ENCODE measurements at regions not wholly inside any gene's neighbourhood (a gene's known extent, or its start where the extent isn't known, plus 50 kb on each side); places are given as distances from the start of the nearest gene placed in this dataset.

- H3K27me3 ChIP-seq (ENCODE audit: control insufficient read depth, insufficient read depth, low read length), result no peaks in the 10 kb centered on the region
- Mint-ChIP-seq H3K4me1 (no peaks in the 10 kb centered on the region), H3K36me3 (no peaks in the 10 kb centered on the region), H3K27me3 (no peaks in the 10 kb centered on the region), H3K27ac (no peak overlapping the region), H3K9me3 (peaks cover 0 to 30% (median 5%) of the 10 kb centered on the region in 7 donors), H3K4me3 (no peak overlapping the region)
- H3K4me1 ChIP-seq (ENCODE audit: control insufficient read depth, insufficient read depth, low read length, poor library complexity, severe bottlenecking), result no peaks in the 10 kb centered on the region
- no peak overlapping the region for H3K4me3 ChIP-seq (ENCODE audit: low read depth, low read length)
- no peaks in the 10 kb centered on the region for H3K36me3 ChIP-seq (ENCODE audit: control insufficient read depth, insufficient read depth, low read length)
- DNase-seq (no peak), ATAC-seq (ENCODE audit: low read depth in 2 of 2) (no peak)
- peaks cover 4 to 99% of the 10 kb centered on the region in 2 experiments for H3K9me3 ChIP-seq (ENCODE audit: control insufficient read depth in 2 of 2, low read length in 2 of 2)
- H3K27ac ChIP-seq (ENCODE audit: insufficient read depth, low read length, poor library complexity, severe bottlenecking), result no peak overlapping the region
These were observed 373.0 kb downstream of the ALG10 start for GRCh38 chr12:34395056-34396005.

- Mint-ChIP-seq H3K4me3 (no peak overlapping the region), H3K9me3 (peaks cover 0 to 32% (median 7%) of the 10 kb centered on the region in 7 donors), H3K27me3 (no peaks in the 10 kb centered on the region), H3K27ac (no peak overlapping the region), H3K36me3 (no peaks in the 10 kb centered on the region), H3K4me1 (no peaks in the 10 kb centered on the region)
- H3K27me3 ChIP-seq (ENCODE audit: control insufficient read depth, insufficient read depth, low read length), result no peaks in the 10 kb centered on the region
- H3K4me3 ChIP-seq (ENCODE audit: low read depth, low read length), result no peak overlapping the region
- ATAC-seq (ENCODE audit: low read depth in 2 of 2) (no peak), DNase-seq (no peak)
- H3K27ac ChIP-seq (ENCODE audit: insufficient read depth, low read length, poor library complexity, severe bottlenecking), result no peak overlapping the region
- H3K36me3 ChIP-seq (ENCODE audit: control insufficient read depth, insufficient read depth, low read length), result no peaks in the 10 kb centered on the region
- no peaks in the 10 kb centered on the region for H3K4me1 ChIP-seq (ENCODE audit: control insufficient read depth, insufficient read depth, low read length, poor library complexity, severe bottlenecking)
- H3K9me3 ChIP-seq (ENCODE audit: control insufficient read depth in 2 of 2, low read length in 2 of 2), result peaks cover 4 to 99% of the 10 kb centered on the region in 2 experiments
These were observed 373.9 kb downstream of the ALG10 start for GRCh38 chr12:34396006-34396860.

GRCh38 chr12:34396861-34397590 lies 374.7 kb downstream of the ALG10 start:
- peaks cover 0 to 33% (median 7%) of the 10 kb centered on the region in 7 donors for H3K9me3 Mint-ChIP-seq
- Histone ChIP-seq H3K27ac (ENCODE audit: insufficient read depth, low read length, poor library complexity, severe bottlenecking) (no peak overlapping the region), H3K27me3 (ENCODE audit: control insufficient read depth, insufficient read depth, low read length) (no peaks in the 10 kb centered on the region), H3K36me3 (ENCODE audit: control insufficient read depth, insufficient read depth, low read length) (no peaks in the 10 kb centered on the region), H3K9me3 (ENCODE audit: control insufficient read depth in 2 of 2, low read length in 2 of 2) (peaks cover 4 to 99% of the 10 kb centered on the region in 2 experiments), H3K4me1 (ENCODE audit: control insufficient read depth, insufficient read depth, low read length, poor library complexity, severe bottlenecking) (no peaks in the 10 kb centered on the region), H3K4me3 (ENCODE audit: low read depth, low read length) (no peak overlapping the region)
- no peaks in the 10 kb centered on the region for H3K27me3 Mint-ChIP-seq
- ATAC-seq (ENCODE audit: low read depth in 2 of 2), result no peak
- DNase-seq, result no peak
- no peak overlapping the region for H3K27ac Mint-ChIP-seq
- H3K36me3 Mint-ChIP-seq, result no peaks in the 10 kb centered on the region
- no peaks in the 10 kb centered on the region for H3K4me1 Mint-ChIP-seq
- no peak overlapping the region for H3K4me3 Mint-ChIP-seq

GRCh38 chr12:34397591-34398365 lies 375.5 kb downstream of the ALG10 start:
- Histone ChIP-seq H3K4me3 (ENCODE audit: low read depth, low read length) (no peak overlapping the region), H3K36me3 (ENCODE audit: control insufficient read depth, insufficient read depth, low read length) (no peaks in the 10 kb centered on the region), H3K4me1 (ENCODE audit: control insufficient read depth, insufficient read depth, low read length, poor library complexity, severe bottlenecking) (no peaks in the 10 kb centered on the region), H3K9me3 (ENCODE audit: control insufficient read depth in 2 of 2, low read length in 2 of 2) (peaks cover 3 to 99% of the 10 kb centered on the region in 2 experiments), H3K27ac (ENCODE audit: insufficient read depth, low read length, poor library complexity, severe bottlenecking) (no peak overlapping the region), H3K27me3 (ENCODE audit: control insufficient read depth, insufficient read depth, low read length) (no peaks in the 10 kb centered on the region)
- no peak for ATAC-seq (ENCODE audit: low read depth in 2 of 2)
- no peak overlapping the region for H3K4me3 Mint-ChIP-seq
- no peaks in the 10 kb centered on the region for H3K4me1 Mint-ChIP-seq
- H3K36me3 Mint-ChIP-seq, result no peaks in the 10 kb centered on the region
- no peak for DNase-seq
- no peak overlapping the region for H3K27ac Mint-ChIP-seq
- no peaks in the 10 kb centered on the region for H3K27me3 Mint-ChIP-seq
- peaks cover 0 to 36% (median 8%) of the 10 kb centered on the region in 7 donors for H3K9me3 Mint-ChIP-seq

- H3K4me1 ChIP-seq (ENCODE audit: control insufficient read depth, insufficient read depth, low read length, poor library complexity, severe bottlenecking), result no peaks in the 10 kb centered on the region
- ATAC-seq (ENCODE audit: low read depth in 2 of 2) (no peak), DNase-seq (no peak)
- H3K36me3 ChIP-seq (ENCODE audit: control insufficient read depth, insufficient read depth, low read length), result no peaks in the 10 kb centered on the region
- no peak overlapping the region for H3K27ac ChIP-seq (ENCODE audit: insufficient read depth, low read length, poor library complexity, severe bottlenecking)
- H3K9me3 Mint-ChIP-seq, result peaks cover 0 to 38% (median 8%) of the 10 kb centered on the region in 7 donors
- H3K27ac Mint-ChIP-seq, result no peak overlapping the region
- H3K27me3 Mint-ChIP-seq, result no peaks in the 10 kb centered on the region
- no peaks in the 10 kb centered on the region for H3K4me1 Mint-ChIP-seq
- peaks cover 3 to 99% of the 10 kb centered on the region in 2 experiments for H3K9me3 ChIP-seq (ENCODE audit: control insufficient read depth in 2 of 2, low read length in 2 of 2)
- no peaks in the 10 kb centered on the region for H3K36me3 Mint-ChIP-seq
- H3K4me3 ChIP-seq (ENCODE audit: low read depth, low read length), result no peak overlapping the region
- no peaks in the 10 kb centered on the region for H3K27me3 ChIP-seq (ENCODE audit: control insufficient read depth, insufficient read depth, low read length)
- H3K4me3 Mint-ChIP-seq, result no peak overlapping the region
These were observed 376.0 kb downstream of the ALG10 start for GRCh38 chr12:34398366-34398705.

- Mint-ChIP-seq H3K27ac (no peak overlapping the region), H3K36me3 (no peaks in the 10 kb centered on the region), H3K9me3 (peaks cover 0 to 43% (median 8%) of the 10 kb centered on the region in 7 donors), H3K4me3 (no peak overlapping the region), H3K4me1 (no peaks in the 10 kb centered on the region), H3K27me3 (no peaks in the 10 kb centered on the region)
- H3K27ac ChIP-seq (ENCODE audit: insufficient read depth, low read length, poor library complexity, severe bottlenecking), result no peak overlapping the region
- H3K9me3 ChIP-seq (ENCODE audit: control insufficient read depth in 2 of 2, low read length in 2 of 2), result peaks cover 3 to 99% of the 10 kb centered on the region in 2 experiments
- no peaks in the 10 kb centered on the region for H3K36me3 ChIP-seq (ENCODE audit: control insufficient read depth, insufficient read depth, low read length)
- ATAC-seq (ENCODE audit: low read depth in 2 of 2), result no peak
- no peak overlapping the region for H3K4me3 ChIP-seq (ENCODE audit: low read depth, low read length)
- H3K4me1 ChIP-seq (ENCODE audit: control insufficient read depth, insufficient read depth, low read length, poor library complexity, severe bottlenecking), result no peaks in the 10 kb centered on the region
- no peak for DNase-seq
- no peaks in the 10 kb centered on the region for H3K27me3 ChIP-seq (ENCODE audit: control insufficient read depth, insufficient read depth, low read length)
These were observed 376.7 kb downstream of the ALG10 start for GRCh38 chr12:34398706-34399630.
